GM12892 (cell line): ENCODE measurements at regions not wholly inside any gene's neighbourhood (a gene's known extent, or its start where the extent isn't known, plus 50 kb on each side); places are given as distances from the start of the nearest gene placed in this dataset.
"Not testable (repeated sequence)": the region's sequence is repeated elsewhere in the genome, so short reads cannot be mapped to it uniquely, and the experiment has no call there.

Experiments
- POLR2AphosphoS5 ChIP-seq: IDR thresholded peaks from 2 replicates; pipeline ENCODE4 v1.6.1; 2011; ENCODE audit warnings: low read depth, low read length, control low read depth
- TAF1 ChIP-seq: IDR thresholded peaks from 2 replicates; pipeline ENCODE4 v1.6.1; 2011; ENCODE audit warnings: low read depth, mild to moderate bottlenecking, control low read depth, low read length, borderline replicate concordance

- not testable (repeated sequence) for TF ChIP-seq TAF1, POLR2AphosphoS5
Observed at GRCh38 chr5:42268170-42268569, 155.1 kb upstream of the GHR start.
